LHCN-M2 (cell line): ENCODE measurements at regions not wholly inside any gene's neighbourhood (a gene's known extent, or its start where the extent isn't known, plus 50 kb on each side); places are given as distances from the start of the nearest gene placed in this dataset.

ENCODE experiments used
- DNase-seq: peaks from one replicate; pipeline ENCODE4 v3.0.0-alpha.2; 2012; ENCODE audit warnings: low read depth

DNA sequence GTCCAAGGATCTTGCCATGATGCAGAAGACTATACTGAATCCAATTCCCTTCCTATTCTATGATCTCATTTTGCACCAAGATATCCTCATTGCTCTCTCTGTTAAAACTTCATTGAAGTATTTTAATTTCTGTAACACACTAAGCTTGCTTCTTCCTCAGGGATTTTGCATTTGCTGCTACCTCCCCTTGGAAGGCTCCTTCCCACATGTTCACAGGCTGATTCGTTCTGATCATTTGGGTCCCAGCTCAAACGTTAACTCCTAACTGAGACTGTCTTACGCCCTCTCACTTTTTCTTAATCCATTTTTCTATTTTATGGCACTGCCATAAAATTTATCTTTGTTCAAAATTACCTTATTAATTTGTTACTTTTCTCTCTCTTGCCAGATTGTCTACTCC is 713.0 kb upstream of the LRRC4C start:
- DNase-seq = no peak

DNA sequence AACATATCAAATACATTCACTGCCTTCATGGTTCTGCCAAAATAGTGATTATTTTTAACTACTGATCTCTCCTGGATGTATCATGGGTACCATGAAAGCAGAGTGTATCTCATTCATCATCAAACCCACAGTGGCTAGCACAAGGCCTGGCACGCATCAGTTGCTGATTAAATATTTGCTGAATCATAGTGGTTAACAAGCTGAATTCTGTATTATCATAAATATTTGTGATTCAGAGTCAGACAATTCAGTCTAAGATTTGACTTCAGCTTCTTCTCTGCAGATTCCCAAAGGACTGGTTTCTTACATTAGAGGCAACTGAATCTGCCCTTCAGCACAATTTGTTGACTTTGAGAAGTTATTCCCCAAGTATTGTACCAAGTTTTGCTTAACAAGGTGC is 715.8 kb upstream of the LRRC4C start:
- DNase-seq = no peak

DNA sequence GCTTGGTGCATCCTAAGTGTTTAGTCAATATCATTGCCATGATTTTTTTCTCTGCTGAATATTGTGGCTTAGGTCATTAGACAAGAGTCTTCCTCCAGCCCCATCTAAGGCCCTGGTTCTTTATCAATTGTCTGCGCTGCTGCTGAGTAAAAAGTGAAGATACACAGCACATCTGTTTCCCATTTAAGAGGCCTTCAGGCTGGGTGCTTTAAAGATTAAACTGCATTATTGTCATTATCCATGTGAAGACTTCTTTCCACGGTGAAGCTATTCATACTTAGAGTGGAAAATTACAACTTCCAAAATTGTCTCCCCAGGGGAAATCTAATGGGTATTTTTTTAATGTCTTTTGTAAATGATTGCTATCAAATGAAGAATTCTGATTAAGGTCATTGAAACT is 719.8 kb upstream of the LRRC4C start:
- DNase-seq = no peak

DNA sequence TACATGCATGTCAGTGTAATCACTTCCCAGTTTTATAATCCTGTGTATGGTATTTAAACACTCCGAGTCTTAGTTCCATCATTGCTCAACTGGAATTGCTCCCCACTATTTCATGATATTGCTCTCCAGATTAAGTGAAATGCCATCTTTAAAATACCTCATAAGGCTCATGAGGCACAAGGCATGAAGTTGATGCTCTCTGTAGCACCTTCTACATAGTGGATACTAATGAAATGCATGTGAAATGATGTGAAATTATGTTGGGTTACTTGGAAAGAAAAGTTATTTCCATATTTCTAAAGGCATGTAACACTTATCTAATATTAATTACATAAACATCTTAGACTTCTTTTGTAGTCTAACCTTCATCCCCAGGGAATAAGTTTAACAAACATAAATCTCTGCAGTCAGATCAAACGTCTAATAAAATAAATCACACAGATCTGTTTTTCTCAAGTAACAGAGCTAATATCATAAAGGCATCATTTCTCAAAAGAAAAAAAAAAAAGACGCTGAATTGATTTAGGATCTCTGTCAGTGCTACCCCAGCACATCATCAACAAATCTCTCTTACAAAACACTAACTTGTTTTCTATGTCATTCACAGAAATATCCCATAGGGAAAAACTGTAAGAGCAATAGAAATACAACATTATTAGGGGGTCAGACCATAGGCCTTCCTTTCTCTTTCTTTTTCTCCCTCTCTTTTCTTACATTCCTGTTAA is 736.0 kb upstream of the LRRC4C start:
- DNase-seq = no peak

DNA sequence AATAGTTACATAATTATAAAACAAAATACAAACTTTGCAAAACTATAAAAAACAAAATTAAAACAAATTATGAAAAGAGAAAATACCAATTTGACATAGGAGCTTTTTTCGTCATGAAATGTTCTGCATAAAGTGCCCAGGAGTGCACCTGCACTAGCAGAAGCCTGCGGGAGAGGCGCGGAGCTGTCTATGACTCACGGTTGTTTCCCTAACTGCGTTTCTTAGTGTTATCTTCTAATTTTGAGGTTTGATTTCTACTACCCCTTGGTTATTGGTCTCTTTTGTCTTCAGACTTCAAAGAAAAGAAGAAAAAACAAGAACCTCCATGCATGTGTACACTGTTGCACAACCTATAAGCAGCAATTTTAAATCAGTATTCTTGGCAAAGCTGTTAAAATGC is 740.9 kb upstream of the LRRC4C start:
- DNase-seq = no peak

DNA sequence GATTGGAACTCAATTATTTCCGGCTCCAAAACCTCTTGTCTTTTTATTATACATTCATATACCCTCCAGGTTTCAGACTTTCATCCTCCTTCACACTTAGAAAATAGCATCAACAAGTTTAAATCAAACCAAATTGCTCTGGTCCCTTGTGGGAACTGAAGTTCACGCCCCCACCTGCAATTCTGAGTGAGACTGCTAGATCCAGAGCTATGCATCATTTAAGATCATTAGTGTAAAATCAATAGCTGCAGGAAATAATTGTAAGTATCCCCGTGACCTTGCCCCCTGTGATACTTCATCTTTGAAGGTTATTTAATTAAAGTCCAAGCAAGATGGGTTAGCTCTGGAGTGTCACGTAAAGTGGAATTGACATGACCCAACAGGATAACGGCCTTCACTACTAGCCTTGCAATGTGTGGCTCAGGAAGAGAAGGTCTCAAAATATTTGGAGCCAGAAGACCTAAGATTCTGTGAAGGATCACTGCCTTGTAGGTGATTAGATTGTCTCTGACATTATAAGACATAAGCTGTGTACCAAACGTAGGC is 742.2 kb upstream of the LRRC4C start:
- DNase-seq = no peak

DNA sequence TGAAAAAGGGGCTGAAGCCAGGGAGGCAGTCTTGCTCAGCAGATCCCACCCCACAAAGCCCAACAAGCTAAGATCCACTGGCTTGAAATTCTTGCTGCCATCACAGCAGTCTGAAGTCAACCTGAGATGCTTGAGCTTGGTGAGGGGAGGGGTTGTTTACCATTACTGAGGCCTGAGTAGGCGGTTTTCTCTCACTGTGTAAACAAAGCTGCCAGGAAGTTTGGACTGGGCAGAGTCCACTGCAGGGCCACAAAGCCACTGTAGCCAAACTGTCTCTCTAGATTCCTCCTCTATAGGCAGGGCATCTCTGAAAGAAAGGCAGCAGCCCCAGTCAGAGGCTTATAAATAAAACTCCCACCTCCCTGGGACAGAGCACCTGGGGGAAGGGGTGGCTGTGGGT is 746.1 kb upstream of the LRRC4C start:
- no peak for DNase-seq

DNA sequence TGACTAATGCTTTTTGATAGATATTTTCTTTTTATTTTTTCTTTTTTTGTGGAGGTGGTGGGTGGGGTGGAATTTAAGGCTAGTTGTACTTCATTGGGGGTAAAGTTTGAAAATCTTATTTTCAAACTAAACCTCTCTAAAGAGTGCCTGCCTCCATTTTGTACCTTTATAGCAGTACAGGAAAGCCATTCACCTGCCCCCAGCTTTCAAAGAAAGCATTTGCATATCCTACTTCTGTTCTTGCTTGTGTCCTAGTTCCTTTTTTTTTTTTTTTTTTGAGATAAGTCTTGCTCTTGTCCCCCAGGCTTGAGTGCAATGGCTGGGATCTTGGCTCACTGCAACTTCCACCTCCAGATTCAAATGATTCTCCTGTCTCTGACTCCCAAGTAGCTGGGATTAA is 766.2 kb upstream of the LRRC4C start:
- DNase-seq = no peak

DNA sequence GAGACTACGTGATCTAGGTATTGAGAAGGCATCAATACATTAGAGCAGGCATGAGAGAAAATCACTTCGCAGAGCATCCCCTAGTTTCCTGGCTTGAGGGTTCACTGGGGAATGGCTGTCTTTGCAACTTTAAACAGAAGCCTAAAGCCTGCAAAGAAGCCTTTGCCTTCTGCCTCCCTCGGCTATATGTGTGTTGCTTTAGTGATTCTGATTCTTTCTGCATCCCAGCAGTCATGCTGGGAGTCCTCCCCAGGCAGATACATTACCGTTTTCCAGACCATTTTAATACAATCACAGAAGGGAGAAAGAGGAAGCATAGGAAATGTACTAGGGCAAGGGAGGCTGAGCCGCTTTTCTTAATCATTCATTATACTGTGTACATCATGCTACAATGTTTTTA is 773.2 kb upstream of the LRRC4C start:
- no peak for DNase-seq

DNA sequence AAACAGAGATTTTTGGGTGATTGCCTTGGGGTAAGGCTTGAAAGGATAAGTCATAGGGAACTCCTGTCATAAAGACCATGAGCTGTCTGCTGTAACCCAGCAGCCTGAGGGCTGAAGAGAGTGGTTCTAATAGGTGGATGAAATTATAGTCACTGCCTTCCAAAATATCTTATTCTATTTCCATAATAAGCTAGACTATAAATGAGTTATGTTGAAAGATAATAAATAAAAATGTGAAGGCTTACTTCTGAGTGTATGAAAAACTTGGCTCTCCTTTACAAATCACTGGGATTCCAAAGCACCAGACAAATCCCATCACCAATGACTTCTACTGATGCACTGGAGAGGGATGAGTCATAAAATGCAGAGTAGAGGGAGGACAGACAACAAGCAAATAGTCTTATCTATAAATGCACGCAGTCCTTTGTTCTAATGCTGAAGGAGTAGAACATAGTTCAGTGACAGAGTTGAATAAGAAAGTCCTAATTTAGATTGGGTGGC is 775.0 kb upstream of the LRRC4C start:
- no peak for DNase-seq

DNA sequence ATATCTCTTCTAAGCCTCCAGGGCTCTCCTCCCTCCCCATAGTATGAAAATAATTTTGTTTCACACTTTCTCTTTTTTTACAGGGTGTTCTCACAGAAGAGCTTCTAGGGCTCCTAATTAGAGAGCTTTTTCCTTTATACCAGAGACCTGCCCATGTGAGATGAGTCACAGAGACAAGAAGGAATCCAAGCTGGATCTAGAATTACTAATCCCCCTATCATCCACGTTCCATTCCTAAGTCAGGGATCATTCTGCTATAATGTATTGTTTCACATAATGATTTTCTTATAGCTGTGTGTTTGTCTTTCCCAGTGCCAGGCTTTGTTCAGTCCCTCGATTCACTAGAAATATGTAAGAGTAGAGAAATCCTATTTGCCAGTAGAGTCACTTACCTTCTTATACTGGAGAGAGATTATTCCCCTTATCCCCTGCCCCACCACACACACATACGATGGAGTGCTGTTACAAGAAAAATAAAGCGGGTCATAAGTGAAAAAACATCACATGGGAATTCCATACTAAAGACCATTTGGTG is 778.3 kb upstream of the LRRC4C start:
- DNase-seq = no peak

DNA sequence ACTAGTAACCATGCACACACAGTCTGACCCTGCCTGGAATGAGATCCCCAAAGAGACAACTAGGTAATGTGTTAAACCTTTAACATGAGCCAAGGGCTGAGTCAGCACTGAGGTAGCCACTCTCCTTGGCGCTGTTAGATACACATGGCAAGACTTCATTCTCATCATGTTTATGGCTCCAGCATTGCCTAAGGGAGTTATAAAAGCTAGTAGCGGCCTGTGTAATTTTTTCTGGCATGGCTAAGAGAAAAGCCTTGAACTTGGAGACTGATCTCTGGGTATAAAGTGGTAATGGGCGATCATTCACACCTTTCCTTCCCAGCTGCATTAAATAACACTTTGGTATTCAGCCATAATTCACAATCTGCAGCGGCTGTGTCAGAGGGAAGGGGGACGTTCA is 779.7 kb upstream of the LRRC4C start:
- no peak for DNase-seq

DNA sequence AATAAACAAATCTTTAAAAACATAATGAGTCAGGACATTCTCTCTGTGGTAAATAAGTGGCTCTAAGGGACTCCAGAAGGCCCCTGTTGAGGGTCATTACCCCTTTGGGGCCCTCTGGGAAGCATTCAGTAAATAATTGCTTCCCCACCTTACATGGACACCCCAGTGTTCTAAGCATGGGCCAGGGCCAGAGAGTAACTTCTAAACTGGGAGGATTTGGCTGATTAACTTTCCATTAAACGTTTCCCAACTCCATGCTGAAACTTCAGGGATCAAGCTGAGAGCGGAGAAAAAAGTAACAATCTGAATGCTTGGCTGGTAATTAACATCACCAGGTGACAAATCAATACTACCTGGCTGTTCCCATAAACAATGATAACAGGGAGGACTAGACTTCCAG is 783.9 kb upstream of the LRRC4C start:
- DNase-seq = no peak

DNA sequence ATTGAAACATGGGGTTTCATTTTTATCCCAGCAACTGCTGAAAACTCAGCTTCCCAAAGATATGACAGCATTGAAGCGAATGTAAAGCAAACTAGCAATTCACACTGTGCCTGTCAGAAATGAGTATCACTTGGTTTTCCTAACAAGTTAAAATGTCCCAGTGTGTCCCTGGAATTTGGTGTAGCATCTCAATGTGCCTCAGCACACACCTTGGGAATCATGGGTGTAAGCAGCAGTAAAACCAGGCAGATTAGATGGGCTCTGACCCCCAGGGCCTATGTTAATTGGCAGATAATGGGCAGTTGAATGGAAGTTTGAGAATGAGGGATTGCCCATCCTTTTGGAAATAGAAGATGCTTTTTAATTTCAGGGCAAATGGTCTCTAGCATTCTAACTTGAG is 784.9 kb upstream of the LRRC4C start:
- DNase-seq = no peak

DNA sequence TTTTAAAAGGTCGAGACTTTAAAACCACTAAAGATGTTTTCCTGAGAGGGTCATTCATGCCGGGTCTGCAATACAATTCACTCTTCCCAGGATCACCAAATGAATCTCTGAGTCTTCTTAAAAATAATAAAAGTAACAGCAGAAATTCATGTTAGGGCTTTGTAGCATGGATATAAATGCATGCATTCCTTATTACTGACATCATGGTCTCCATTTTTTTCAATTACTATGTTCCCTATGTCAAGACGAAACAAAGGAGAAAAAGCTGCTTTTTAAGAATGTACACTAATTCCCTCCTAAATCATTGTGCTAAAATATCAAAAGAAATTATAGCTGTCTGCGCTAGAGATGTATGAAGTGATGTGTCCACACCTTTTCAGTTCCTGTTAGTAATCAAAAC is 789.9 kb upstream of the LRRC4C start:
- no peak for DNase-seq

DNA sequence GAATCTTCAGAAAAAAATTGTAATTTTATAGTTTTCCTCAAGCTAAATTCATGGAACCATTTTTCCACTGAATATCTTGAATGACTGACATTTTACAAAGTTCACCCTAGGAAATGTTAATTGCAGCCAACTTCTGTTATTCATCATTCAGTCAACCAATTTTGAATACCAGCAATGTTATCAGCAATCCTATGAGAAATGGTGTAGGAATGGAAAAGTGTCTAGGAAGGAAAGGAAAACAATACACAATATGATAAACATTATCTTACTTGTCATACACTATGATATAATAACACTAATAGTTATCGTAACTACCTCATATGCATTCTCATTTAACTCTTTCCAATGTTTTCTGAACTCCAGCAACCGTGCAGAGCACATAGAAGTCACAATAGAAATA is 790.5 kb upstream of the LRRC4C start:
- no peak for DNase-seq

DNA sequence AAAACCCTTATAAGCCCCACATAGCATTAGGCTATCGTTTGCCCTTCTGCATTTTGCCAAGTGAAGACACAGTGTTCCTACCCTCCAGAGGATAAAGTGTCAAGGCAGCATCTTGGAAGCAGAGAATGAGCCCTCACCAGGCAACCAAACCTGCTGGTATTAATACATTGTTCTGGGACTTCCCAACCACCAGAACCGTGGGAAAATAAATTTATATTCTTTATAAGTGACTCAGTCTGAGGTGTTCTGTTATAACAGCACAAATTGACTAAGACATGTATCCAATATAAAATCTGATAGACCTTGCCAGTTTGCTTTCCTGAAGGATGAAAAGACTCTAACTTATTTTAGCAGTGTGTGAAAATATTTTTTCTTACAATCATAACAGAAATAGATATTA is 792.5 kb upstream of the LRRC4C start:
- no peak for DNase-seq

DNA sequence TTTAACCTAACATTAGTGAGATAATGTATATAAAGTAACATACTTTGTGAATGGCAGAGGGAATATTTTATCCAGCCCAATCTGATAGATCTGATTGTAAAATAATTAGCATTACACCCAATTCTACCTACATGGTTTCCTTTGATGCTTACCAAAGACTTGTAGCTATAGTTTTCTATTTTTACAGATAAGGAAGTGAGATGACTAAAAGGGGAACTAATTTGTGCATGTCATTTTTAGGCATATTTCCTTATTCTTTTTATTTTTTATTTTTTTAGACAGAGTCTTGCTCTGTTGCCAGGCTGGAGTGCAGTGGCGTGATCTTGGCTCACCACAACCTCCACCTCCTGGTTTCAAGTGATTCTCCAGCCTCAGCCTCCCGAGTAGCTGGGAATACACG is 793.7 kb upstream of the LRRC4C start:
- DNase-seq = no peak

DNA sequence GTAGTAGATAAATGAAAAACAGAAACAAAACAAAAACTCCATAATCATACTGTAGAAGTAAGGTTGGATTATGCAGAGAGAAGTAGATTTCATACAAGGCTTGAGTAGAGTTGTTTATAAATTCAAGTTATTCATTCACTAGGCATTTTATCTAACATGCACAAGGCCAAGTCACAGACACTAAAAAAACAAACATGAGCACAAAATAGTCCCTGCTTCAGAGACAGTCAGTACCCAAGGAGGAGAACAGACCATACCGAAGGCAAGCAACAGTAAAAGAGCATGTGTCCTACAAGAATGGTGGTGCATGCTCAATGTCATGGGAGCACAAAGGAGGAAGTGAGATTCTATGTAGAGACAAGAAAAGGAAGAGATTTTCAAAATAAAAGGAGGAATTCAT is 796.5 kb upstream of the LRRC4C start:
- no peak for DNase-seq

DNA sequence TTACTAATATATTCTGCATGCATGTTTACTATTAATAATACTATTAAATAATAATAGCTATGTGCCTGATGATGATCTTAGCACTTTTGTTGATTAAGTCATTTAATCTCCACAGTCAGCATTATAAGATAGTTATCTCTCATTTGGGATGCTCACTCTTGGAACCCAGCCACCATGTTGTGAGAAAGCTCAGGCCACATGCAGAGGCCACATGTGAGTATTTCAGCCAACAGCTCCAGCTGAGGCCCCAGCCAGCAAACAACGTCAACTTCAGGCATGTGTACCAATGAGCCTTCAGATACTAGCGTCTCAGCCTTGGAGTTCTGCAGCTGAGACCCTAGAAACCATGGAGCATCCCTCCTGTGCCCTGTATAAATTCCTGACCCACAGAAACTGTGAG is 798.1 kb upstream of the LRRC4C start:
- DNase-seq = no peak

DNA sequence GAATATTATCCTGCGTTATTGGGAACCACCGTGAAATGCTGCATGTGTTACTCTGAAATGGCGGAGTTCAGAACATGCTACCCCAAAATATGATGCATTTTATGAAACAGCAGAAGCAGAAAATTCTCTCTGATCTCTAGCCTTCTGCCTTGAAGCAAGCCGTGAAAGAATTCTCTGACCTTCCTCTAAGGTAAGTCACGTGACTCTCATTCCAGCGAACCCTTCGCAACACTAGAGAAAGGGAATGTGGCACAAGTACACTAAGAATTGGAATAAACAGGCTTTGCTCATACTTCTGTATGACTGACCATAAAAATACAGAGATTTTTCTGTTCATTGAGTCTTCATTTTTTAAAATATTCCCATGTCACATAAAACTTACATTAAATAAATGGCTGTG is 805.6 kb upstream of the LRRC4C start:
- no peak for DNase-seq

DNA sequence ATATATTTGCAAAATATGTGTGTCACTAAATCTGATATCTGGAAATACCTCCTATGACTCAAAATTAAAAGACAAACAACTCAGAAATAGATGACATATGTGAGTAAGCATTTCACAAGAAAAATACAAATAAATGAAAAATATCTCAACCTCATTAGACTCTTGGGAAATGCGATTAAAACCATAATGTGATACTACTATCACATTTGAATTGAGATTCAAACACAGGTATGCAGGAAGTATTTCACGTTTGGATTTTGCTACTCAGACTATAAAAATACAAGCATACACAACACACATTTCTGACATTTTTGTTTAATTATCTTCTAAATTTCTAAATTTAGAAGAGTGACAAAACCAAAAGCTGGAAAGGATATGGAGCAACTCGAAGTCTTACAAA is 811.9 kb upstream of the LRRC4C start:
- DNase-seq = no peak

DNA sequence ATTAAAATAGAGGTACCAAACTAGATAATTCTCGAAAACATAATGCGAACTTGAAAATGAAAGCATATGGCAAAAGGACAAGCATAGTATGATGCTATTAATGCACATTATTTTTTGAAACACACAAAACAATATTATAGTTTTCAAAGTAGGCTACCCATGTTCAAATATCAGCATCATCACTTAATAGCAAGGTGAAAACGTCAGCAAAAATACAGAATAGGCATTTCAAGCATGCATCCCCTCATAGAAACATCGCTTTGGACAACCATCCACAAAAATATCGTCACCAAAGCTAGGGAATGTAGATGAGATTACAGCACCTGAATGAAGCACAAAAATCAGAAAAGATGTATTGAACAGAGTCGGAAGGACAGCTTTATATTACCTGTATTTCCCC is 814.5 kb upstream of the LRRC4C start:
- no peak for DNase-seq

DNA sequence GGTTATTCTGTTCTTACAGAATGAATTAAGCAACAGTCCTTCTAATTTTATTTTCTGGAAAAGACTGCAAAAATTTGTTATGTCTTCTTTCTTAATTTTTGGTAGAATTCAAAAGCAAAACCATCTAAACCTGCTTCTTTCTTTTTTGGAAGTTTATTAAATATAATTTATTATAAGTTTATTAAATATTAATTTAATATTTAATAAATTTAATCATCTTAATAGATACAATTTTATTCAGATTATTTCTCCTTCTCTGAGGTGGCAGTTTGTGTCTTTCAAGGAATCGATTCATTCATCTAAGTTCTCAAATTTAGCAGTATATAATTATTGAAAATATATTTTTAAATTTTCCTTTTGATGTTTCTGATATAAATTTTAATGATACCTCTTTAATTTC is 837.5 kb upstream of the LRRC4C start:
- DNase-seq = no peak
